KOPT-K1 (cell line): ENCODE measurements at regions not wholly inside any gene's neighbourhood (a gene's known extent, or its start where the extent isn't known, plus 50 kb on each side); places are given as distances from the start of the nearest gene placed in this dataset.

Source experiments
- H3K27ac ChIP-seq: fragments of 200-600 bp; sonication (generic); 2 replicates; pipeline ENCODE4 v1.5.1; 2016; ENCODE audit warnings: antibody characterized with exemption, mild to moderate bottlenecking, low read depth, low read length; ENCODE audit not compliant: poor library complexity, severe bottlenecking
- H3K36me3 ChIP-seq: fragments of 200-600 bp; sonication (generic); 2 replicates; pipeline ENCODE4 v1.5.1; 2017; ENCODE audit warnings: antibody characterized with exemption, mild to moderate bottlenecking, low read length, moderate library complexity; ENCODE audit not compliant: insufficient read depth
- H3K9me3 ChIP-seq: fragments of 200-600 bp; sonication (generic); 2 replicates; pipeline ENCODE4 v1.5.1; 2017; ENCODE audit warnings: antibody characterized with exemption, low read length, mild to moderate bottlenecking; ENCODE audit not compliant: insufficient read depth, poor library complexity, severe bottlenecking

DNA sequence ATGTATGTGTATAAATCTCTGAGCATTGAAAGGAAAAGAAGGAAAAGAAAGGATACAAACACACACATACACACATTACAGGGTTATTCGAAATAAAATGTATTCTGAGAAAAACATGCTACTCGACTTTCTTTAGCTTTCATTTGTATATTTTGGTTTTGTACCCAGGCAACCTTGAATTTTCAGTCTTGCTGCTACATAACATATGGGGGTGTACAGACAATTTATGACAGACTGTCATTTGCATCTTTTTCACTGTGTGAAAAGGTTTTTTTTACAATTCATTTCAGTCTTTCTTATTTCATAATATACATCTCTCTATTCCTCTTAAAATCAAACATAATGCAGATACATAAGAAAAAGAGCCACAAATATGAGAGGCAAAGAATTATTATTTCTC is 1238.4 kb upstream of the NXPH2 start:
- Histone ChIP-seq H3K36me3 (no peaks in the 10 kb centered on the region), H3K9me3 (no peaks in the 10 kb centered on the region), H3K27ac (no peak overlapping the region)

DNA sequence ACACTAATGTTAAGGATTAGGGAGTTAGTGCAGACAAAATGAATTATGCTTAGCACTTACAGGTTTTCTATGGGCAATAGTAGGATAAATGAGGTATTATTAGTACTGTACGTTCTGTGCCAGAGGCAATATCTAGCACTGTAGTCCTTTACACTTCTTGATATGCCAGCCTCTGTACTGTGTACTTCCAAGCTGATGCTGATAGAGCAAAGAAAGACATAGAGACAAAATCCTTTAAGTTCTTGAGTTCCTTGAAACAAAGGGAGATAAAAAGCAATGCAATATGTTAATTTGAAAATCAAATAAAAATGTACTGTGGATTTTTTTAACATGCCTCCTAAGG is 1234.0 kb upstream of the NXPH2 start:
- H3K9me3 ChIP-seq = no peaks in the 10 kb centered on the region
- no peaks in the 10 kb centered on the region for H3K36me3 ChIP-seq
- no peak overlapping the region for H3K27ac ChIP-seq

DNA sequence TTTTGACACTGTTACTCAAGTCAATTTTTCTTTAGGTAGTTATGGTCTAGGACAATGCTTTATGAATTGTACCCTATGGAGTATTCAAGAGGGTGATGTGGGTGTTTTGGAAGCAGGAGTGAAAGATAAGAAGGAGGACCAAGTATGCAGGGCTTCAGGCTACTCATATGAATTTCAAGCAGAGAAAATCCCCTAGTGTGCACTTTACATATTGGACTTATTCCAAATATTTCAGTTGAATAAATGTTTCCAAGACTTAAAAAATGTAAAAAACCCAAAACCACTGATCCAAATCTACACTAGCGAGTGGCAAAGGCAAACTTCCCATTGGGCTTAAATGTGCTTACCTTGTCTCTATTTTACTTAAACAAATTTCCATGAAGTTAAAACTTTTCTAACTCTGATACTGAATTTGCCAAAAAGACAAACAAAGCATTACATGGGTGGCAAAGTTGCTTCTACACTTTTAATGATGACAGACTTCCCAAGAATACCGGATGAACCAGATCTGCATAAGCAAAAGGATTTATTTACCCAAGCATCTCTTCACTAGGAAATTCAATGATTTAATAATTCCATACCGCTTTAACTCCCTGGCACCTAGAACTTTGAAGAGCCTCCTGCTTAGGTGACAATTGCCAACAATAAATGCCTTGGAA is 1233.5 kb upstream of the NXPH2 start:
- no peaks in the 10 kb centered on the region for H3K36me3 ChIP-seq
- no peak overlapping the region for H3K27ac ChIP-seq
- H3K9me3 ChIP-seq = no peaks in the 10 kb centered on the region

DNA sequence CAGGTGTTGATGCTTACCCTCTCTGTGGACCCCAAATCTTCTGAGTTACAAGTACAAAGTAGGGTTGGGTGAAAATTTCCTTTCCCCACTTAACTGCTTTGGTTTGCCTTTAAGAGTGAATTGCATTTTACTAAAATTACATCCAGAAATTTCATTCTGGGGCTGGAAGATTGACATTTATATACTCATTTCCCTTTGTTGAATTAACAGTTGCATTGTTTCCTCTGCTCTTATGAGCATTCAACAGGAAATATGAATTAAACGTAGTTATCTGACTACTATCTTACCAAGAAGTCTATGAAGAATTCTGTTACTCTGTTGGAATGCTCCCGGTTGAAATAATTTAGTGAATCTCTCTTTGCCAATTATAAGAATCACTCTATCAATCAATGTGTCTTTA is 1231.1 kb upstream of the NXPH2 start:
- no peaks in the 10 kb centered on the region for H3K9me3 ChIP-seq
- no peak overlapping the region for H3K27ac ChIP-seq

DNA sequence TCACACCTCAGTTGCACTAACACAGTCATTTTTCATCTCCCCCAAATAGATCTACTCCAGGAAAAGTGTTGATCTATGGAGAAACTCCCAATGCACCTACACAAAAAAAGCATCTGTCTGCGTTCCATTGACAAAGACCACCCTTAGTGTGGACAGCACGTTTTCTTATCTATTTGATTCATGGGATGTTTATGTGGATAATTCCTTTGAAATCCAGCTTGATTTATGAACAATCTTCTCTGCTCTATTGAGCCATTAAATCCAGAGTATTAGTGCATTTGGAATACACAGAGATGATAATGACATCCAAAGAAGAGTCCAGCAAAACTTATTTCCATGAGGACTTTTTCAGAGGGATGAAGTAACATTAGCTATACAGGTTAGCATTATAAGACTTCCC is 1221.9 kb upstream of the NXPH2 start:
- Histone ChIP-seq H3K27ac (no peak overlapping the region), H3K36me3 (no peaks in the 10 kb centered on the region)

More for the DNA sequence above, 1231.1 kb upstream of the NXPH2 start:
- H3K36me3 ChIP-seq = no peaks in the 10 kb centered on the region

DNA sequence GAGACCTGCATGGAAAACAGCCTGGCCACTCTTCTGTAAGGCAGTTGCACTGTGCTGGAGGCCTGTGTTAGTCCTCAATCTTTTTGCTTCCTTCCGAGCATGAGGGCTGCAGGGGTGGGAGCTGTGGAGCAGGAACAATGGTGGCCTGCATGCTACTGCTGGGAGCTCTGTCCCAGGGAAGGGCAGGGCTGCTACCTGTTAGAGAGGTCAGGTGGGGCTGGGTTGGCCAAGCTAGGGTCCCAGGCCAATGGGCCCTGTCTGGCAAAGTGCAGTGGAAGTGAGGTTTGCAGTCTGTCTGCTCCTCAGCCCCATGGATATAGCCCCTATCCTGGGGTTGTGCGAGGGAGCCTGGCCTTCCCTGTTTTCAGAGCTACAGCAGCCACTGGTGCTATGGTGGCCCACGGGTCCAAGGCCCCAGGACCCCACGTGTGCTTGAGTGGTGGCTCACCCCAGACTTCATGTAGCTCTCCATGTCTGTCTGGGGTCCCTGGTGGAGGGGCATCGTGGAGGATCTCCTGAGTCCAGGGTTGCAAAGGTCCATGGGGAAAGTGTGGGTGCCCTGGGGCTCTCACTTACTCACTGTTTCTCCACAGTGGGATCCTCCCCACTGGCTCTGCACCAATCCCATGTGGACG is 1212.6 kb upstream of the NXPH2 start:
- Histone ChIP-seq H3K36me3 (no peaks in the 10 kb centered on the region), H3K9me3 (peaks cover 9% of the 10 kb centered on the region)

More for the DNA sequence above, 1221.9 kb upstream of the NXPH2 start:
- no peaks in the 10 kb centered on the region for H3K9me3 ChIP-seq

GRCh38 chr2:139992078-139992477 is 1211.9 kb upstream of the NXPH2 start:
- Histone ChIP-seq H3K27ac (no peak overlapping the region), H3K36me3 (no peaks in the 10 kb centered on the region), H3K9me3 (peaks cover 9% of the 10 kb centered on the region)

More for the DNA sequence above, 1212.6 kb upstream of the NXPH2 start:
- no peak overlapping the region for H3K27ac ChIP-seq

DNA sequence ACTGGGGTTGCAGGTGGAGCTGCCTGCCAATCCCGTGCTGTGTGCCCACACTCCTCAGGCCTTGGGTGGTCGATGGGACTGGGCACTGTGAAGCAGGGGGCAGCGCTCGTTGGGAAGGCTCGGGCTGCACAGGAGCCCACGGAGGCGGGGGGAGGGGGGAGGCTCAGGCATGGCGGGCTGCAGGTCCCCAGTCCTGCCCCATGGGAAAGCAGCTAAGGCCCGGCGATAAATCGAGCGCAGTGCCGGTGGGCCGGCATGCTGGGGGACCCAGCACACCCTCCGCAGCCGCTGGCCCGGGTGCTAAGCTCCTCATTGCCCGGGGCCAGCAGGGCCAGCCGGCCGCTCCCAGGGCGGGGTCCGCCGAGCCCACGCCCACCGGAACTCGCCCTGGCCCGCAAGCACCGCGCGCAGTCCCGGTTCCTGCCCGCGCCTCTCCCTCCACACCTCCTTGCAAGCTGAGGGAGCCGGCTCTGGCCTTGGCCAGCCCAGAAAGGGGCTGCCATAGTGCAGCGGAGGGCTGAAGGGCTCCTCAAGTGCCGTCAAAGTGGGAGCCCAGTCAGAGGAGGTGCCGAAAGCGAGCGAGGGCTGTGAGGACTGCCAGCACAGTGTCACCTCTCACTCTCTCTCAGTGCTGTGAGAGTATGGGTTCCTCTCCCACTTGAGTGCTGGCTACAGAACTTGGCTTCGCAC is 1210.6 kb upstream of the NXPH2 start:
- Histone ChIP-seq H3K27ac (no peak overlapping the region), H3K9me3 (peaks cover 9% of the 10 kb centered on the region), H3K36me3 (no peaks in the 10 kb centered on the region)

- no peak overlapping the region for H3K27ac ChIP-seq
Observed at GRCh38 chr2:139969323-139969722, 1189.1 kb upstream of the NXPH2 start.

GRCh38 chr2:139968588-139968987 is 1188.4 kb upstream of the NXPH2 start:
- no peaks in the 10 kb centered on the region for H3K36me3 ChIP-seq
- H3K27ac ChIP-seq = no peak overlapping the region
- H3K9me3 ChIP-seq = no peaks in the 10 kb centered on the region

More at GRCh38 chr2:139969323-139969722, 1189.1 kb upstream of the NXPH2 start:
- H3K36me3 ChIP-seq = no peaks in the 10 kb centered on the region
- no peaks in the 10 kb centered on the region for H3K9me3 ChIP-seq

DNA sequence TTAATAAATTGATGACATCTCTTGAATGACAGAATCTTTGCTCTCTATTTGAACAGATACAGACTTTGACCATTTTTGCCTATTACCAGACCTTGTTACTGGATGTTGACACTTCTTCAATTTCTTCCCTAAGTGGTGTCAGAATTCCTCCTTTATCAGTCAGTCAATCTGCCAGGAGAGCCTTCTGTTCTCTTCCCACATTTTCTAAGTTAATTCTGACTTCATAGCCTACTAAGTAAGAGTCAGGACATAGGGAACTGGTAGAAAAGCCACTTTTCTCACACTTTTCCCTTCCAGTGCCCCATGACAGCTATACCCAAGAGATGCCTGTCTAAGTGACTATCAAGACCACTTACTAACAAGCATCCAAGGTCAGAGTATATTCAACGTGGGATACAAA is 1187.5 kb upstream of the NXPH2 start:
- H3K27ac ChIP-seq = no peak overlapping the region
- H3K9me3 ChIP-seq = no peaks in the 10 kb centered on the region
- no peaks in the 10 kb centered on the region for H3K36me3 ChIP-seq

- H3K27ac ChIP-seq = no peak overlapping the region
Observed at GRCh38 chr2:139964721-139965440, 1184.7 kb upstream of the NXPH2 start.

GRCh38 chr2:139963863-139964355 is 1183.7 kb upstream of the NXPH2 start:
- Histone ChIP-seq H3K9me3 (no peaks in the 10 kb centered on the region), H3K36me3 (no peaks in the 10 kb centered on the region), H3K27ac (no peak overlapping the region)

More at GRCh38 chr2:139964721-139965440, 1184.7 kb upstream of the NXPH2 start:
- H3K36me3 ChIP-seq = no peaks in the 10 kb centered on the region
- H3K9me3 ChIP-seq = no peaks in the 10 kb centered on the region

DNA sequence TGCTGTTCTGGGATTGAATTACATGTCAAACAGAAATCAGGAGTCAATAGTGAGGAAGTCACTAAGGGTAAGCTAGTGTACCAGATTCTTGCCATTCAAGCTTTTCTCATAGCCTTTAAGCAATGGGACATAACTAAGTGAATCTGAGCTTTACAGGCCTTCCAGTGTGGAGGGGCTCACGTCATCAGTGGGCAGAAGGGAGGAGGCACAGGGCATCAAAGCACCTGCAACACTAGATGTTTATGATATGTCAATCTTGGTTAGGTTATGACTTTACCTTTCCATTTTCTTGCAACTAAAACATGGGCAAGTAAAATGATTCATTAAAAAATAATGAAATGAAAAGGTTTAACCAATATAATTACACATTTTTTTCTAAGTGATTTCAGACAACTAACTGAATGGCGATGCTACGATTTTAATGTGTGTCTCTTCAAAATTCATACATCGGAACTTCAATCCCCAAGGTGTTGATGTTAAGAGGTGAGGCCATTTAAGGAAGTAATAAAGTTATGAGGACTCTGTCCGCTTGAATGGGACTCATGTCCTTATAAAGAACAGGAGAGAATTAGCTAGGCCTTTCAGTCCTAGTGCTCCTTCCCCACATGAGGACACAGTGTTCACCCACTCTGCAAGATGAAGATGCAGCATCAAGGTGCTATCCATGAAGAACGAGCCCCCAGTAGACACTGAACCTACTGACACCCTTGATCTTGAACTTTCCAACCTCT is 1169.2 kb upstream of the NXPH2 start:
- no peaks in the 10 kb centered on the region for H3K36me3 ChIP-seq

More for the DNA sequence above, 1169.2 kb upstream of the NXPH2 start:
- Histone ChIP-seq H3K27ac (no peak overlapping the region), H3K9me3 (no peaks in the 10 kb centered on the region)
